ENCODE measurements at regions not wholly inside any gene's neighbourhood (a gene's known extent, or its start where the extent isn't known, plus 50 kb on each side); places are given as distances from the start of the nearest gene placed in this dataset.
"Not testable (repeated sequence)": the region's sequence is repeated elsewhere in the genome, so short reads cannot be mapped to it uniquely, and the experiment has no call there.

- DNase-seq (ENCODE audit: low read depth, low spot score) = not testable (repeated sequence)
- in situ Hi-C loops (cut with HindIII; ENCODE audit: low pct_unique_long_range_greater_than_20kb, low sequenced_read_pairs) = loop anchor here (25.0 kb wide), 1 partner anchor 119 kb away; the partner anchor contains the start of gene PIP5K1B
Measured at GRCh38 chr9:68593760-68594159, 53.1 kb upstream of the TMEM252 start.

GRCh38 chr9:68595868-68596267, 55.2 kb upstream of the TMEM252 start:
- in situ Hi-C loops (cut with HindIII; ENCODE audit: low pct_unique_long_range_greater_than_20kb, low sequenced_read_pairs) = loop anchor here (25.0 kb wide), 1 partner anchor 116 kb away; the partner anchor contains the start of gene PIP5K1B
- no peak for DNase-seq (ENCODE audit: low read depth, low spot score)

GRCh38 chr9:68597362-68597997, 56.8 kb upstream of the TMEM252 start:
- in situ Hi-C loops (cut with HindIII; ENCODE audit: low pct_unique_long_range_greater_than_20kb, low sequenced_read_pairs) = loop anchor here (25.0 kb wide), 1 partner anchor 115 kb away; the partner anchor contains the start of gene PIP5K1B

GRCh38 chr9:68599826-68600225, 59.1 kb upstream of the TMEM252 start:
- no peak for DNase-seq (ENCODE audit: low read depth, low spot score)
- in situ Hi-C loops (cut with HindIII; ENCODE audit: low pct_unique_long_range_greater_than_20kb, low sequenced_read_pairs) = loop anchor here (25.0 kb wide), 1 partner anchor 112 kb away; the partner anchor contains the start of gene PIP5K1B

More at GRCh38 chr9:68597362-68597997, 56.8 kb upstream of the TMEM252 start:
- DNase-seq (ENCODE audit: low read depth, low spot score) = no peak

GRCh38 chr9:68601081-68601480, 60.4 kb upstream of the TMEM252 start:
- in situ Hi-C loops (cut with HindIII; ENCODE audit: low pct_unique_long_range_greater_than_20kb, low sequenced_read_pairs) = no loop called here
- DNase-seq (ENCODE audit: low read depth, low spot score) = no peak

- in situ Hi-C loops (cut with HindIII; ENCODE audit: low pct_unique_long_range_greater_than_20kb, low sequenced_read_pairs) = no loop called here
- no peak for DNase-seq (ENCODE audit: low read depth, low spot score)
Measured at GRCh38 chr9:68603371-68603770, 62.7 kb upstream of the TMEM252 start.

- DNase-seq (ENCODE audit: low read depth, low spot score) = no peak
- in situ Hi-C loops (cut with HindIII; ENCODE audit: low pct_unique_long_range_greater_than_20kb, low sequenced_read_pairs) = no loop called here
Measured at GRCh38 chr9:68608763-68609162, 68.1 kb upstream of the TMEM252 start.

- DNase-seq (ENCODE audit: low read depth, low spot score) = no peak
- in situ Hi-C loops (cut with HindIII; ENCODE audit: low pct_unique_long_range_greater_than_20kb, low sequenced_read_pairs) = no loop called here
Measured at GRCh38 chr9:68609901-68610415, 69.3 kb upstream of the TMEM252 start.

- in situ Hi-C loops (cut with HindIII; ENCODE audit: low pct_unique_long_range_greater_than_20kb, low sequenced_read_pairs) = no loop called here
- no peak for DNase-seq (ENCODE audit: low read depth, low spot score)
Measured at GRCh38 chr9:68614121-68614520, 73.4 kb upstream of the TMEM252 start.

- in situ Hi-C loops (cut with HindIII; ENCODE audit: low pct_unique_long_range_greater_than_20kb, low sequenced_read_pairs) = not testable (repeated sequence)
Measured at GRCh38 chr9:68617011-68617410, 76.3 kb upstream of the TMEM252 start.

GRCh38 chr9:68619072-68619471, 78.4 kb upstream of the TMEM252 start:
- in situ Hi-C loops (cut with HindIII; ENCODE audit: low pct_unique_long_range_greater_than_20kb, low sequenced_read_pairs) = no loop called here
- DNase-seq (ENCODE audit: low read depth, low spot score) = no peak

More at GRCh38 chr9:68617011-68617410, 76.3 kb upstream of the TMEM252 start:
- not testable (repeated sequence) for DNase-seq (ENCODE audit: low read depth, low spot score)

GRCh38 chr9:68619636-68620035, 79.0 kb upstream of the TMEM252 start:
- no peak for DNase-seq (ENCODE audit: low read depth, low spot score)
- in situ Hi-C loops (cut with HindIII; ENCODE audit: low pct_unique_long_range_greater_than_20kb, low sequenced_read_pairs) = no loop called here

GRCh38 chr9:68625559-68625958, 79.5 kb upstream of the PIP5K1B start:
- DNase-seq (ENCODE audit: low read depth, low spot score) = no peak
- in situ Hi-C loops (cut with HindIII; ENCODE audit: low pct_unique_long_range_greater_than_20kb, low sequenced_read_pairs) = no loop called here

GRCh38 chr9:68626526-68626925, 78.5 kb upstream of the PIP5K1B start:
- no peak for DNase-seq (ENCODE audit: low read depth, low spot score)
- in situ Hi-C loops (cut with HindIII; ENCODE audit: low pct_unique_long_range_greater_than_20kb, low sequenced_read_pairs) = no loop called here

- in situ Hi-C loops (cut with HindIII; ENCODE audit: low pct_unique_long_range_greater_than_20kb, low sequenced_read_pairs) = no loop called here
- no peak for DNase-seq (ENCODE audit: low read depth, low spot score)
Measured at GRCh38 chr9:68627104-68627503, 77.9 kb upstream of the PIP5K1B start.

- DNase-seq (ENCODE audit: low read depth, low spot score) = no peak
- in situ Hi-C loops (cut with HindIII; ENCODE audit: low pct_unique_long_range_greater_than_20kb, low sequenced_read_pairs) = no loop called here
Measured at GRCh38 chr9:68627594-68627993, 77.4 kb upstream of the PIP5K1B start.

GRCh38 chr9:68629042-68629441, 76.0 kb upstream of the PIP5K1B start:
- in situ Hi-C loops (cut with HindIII; ENCODE audit: low pct_unique_long_range_greater_than_20kb, low sequenced_read_pairs) = no loop called here
- DNase-seq (ENCODE audit: low read depth, low spot score) = no peak

- in situ Hi-C loops (cut with HindIII; ENCODE audit: low pct_unique_long_range_greater_than_20kb, low sequenced_read_pairs) = no loop called here
- DNase-seq (ENCODE audit: low read depth, low spot score) = no peak
Measured at GRCh38 chr9:68631811-68632210, 73.2 kb upstream of the PIP5K1B start.

- no peak for DNase-seq (ENCODE audit: low read depth, low spot score)
- in situ Hi-C loops (cut with HindIII; ENCODE audit: low pct_unique_long_range_greater_than_20kb, low sequenced_read_pairs) = no loop called here
Measured at GRCh38 chr9:68637020-68637419, 68.0 kb upstream of the PIP5K1B start.
